OCI-LY1 (cell line): ENCODE measurements at regions not wholly inside any gene's neighbourhood (a gene's known extent, or its start where the extent isn't known, plus 50 kb on each side); places are given as distances from the start of the nearest gene placed in this dataset.

Experiments used
- CTCF ChIP-seq: fragments of 200-600 bp; sonication (generic), shearing (Covaris generic); IDR thresholded peaks from 2 replicates; pipeline ENCODE4 v1.5.1; 2017; ENCODE audit warnings: mild to moderate bottlenecking, antibody characterized with exemption, low read length, moderate library complexity, mixed read lengths
- EZH2 ChIP-seq: fragments of 200-600 bp; sonication (generic), shearing (Covaris generic); IDR thresholded peaks from 2 replicates; pipeline ENCODE4 v1.8.0; 2017; ENCODE audit warnings: borderline replicate concordance, mixed run types, mild to moderate bottlenecking, antibody characterized with exemption, low read length, moderate library complexity, mixed read lengths

- TF ChIP-seq CTCF = no peak
- TF ChIP-seq EZH2 = no peak
Observed at GRCh38 chr5:68114378-68115040, 101.0 kb upstream of the PIK3R1 start.
